ENCODE measurements at regions not wholly inside any gene's neighbourhood (a gene's known extent, or its start where the extent isn't known, plus 50 kb on each side); places are given as distances from the start of the nearest gene placed in this dataset.

- TF ChIP-seq SUZ12 (IDR thresholded peaks at IDR 0.05; ENCODE audit: low read length) = no peak
Measured at GRCh38 chr10:123514996-123515395, 151.2 kb upstream of the GPR26 start (continued).

Measured in H1 (cell line).